22Rv1 (cell line): ENCODE measurements at regions not wholly inside any gene's neighbourhood (a gene's known extent, or its start where the extent isn't known, plus 50 kb on each side); places are given as distances from the start of the nearest gene placed in this dataset.

Experiments used
- CTCF ChIP-seq: fragments of 450-650 bp; IDR thresholded peaks from 2 replicates; pipeline ENCODE4 v1.5.1; 2017; ENCODE audit warnings: mild to moderate bottlenecking
- ZFX ChIP-seq: fragments of 450-650 bp; IDR thresholded peaks from 2 replicates; pipeline ENCODE4 v1.6.1; 2017; ENCODE audit warnings: antibody characterized with exemption, borderline replicate concordance

- TF ChIP-seq CTCF (no peak), ZFX (no peak)
These were observed 931.6 kb upstream of the GRIA3 start for GRCh38 chrX:122252454-122252853.
